CD4-positive, alpha-beta memory T cell (primary cell): ENCODE measurements at regions not wholly inside any gene's neighbourhood (a gene's known extent, or its start where the extent isn't known, plus 50 kb on each side); places are given as distances from the start of the nearest gene placed in this dataset.

Experiments used
- CTCF ChIA-PET: fragments of 350-600 bp; sonication (Branson Sonifier 250); formaldehyde crosslinking; loops from one replicate; lab custom pipeline; 2021; ENCODE audit warnings: inconsistent platforms; ENCODE audit not compliant: partially characterized antibody; lab: Charles Lee
- POLR2A ChIA-PET: fragments of 350-600 bp; sonication (Branson Sonifier 250); formaldehyde crosslinking; loops from one replicate; lab custom pipeline; 2021; ENCODE audit not compliant: partially characterized antibody; lab: Charles Lee
- DNase-seq, 5 donors: peaks; one replicate each; pipeline versions ENCODE4 v3.0.0 to v3.0.0-alpha.2; 2020 to 2022; ENCODE audit warnings: mixed read lengths in 1 of 5
- H3K27ac ChIP-seq: one replicate; pipeline ENCODE4 v1.7.0; 2013; ENCODE audit warnings: low read depth, low read length
- H3K27me3 ChIP-seq: 2 replicates; pipeline ENCODE4 v1.7.0; 2013; ENCODE audit warnings: mild to moderate bottlenecking, low read length, moderate library complexity; ENCODE audit not compliant: insufficient read depth
- H3K36me3 ChIP-seq: 2 replicates; pipeline ENCODE4 v1.7.0; 2013; ENCODE audit warnings: mild to moderate bottlenecking, low read length, moderate library complexity; ENCODE audit not compliant: insufficient read depth
- H3K4me1 ChIP-seq: 2 replicates; pipeline ENCODE4 v1.7.0; 2013; ENCODE audit warnings: mild to moderate bottlenecking, low read length, moderate library complexity; ENCODE audit not compliant: insufficient read depth
- H3K4me3 ChIP-seq, 2 donors: one replicate each; pipeline ENCODE4 v1.7.0; 2013; ENCODE audit warnings: low read length in 2 of 2, mild to moderate bottlenecking in 1 of 2
- H3K9me3 ChIP-seq, 2 donors: one replicate each; pipeline ENCODE4 v1.7.0; 2013; ENCODE audit warnings: low read length in 2 of 2, control low read depth in 1 of 2; ENCODE audit not compliant: control insufficient read depth in 1 of 2
- H3K27ac Mint-ChIP-seq, 7 donors: one replicate each; pipeline ENCODE4 v1.8.0; 2020 to 2021; ENCODE audit warnings: mixed read lengths in 7 of 7, mild to moderate bottlenecking in 6 of 7, inconsistent platforms in 3 of 7, moderate library complexity in 3 of 7
- H3K27me3 Mint-ChIP-seq, 2 donors: one replicate each; pipeline ENCODE4 v1.8.0; 2020 to 2021; ENCODE audit warnings: mixed read lengths in 2 of 2
- H3K36me3 Mint-ChIP-seq, 2 donors: one replicate each; pipeline ENCODE4 v1.8.0; 2020 to 2021; ENCODE audit warnings: mixed read lengths in 2 of 2, inconsistent platforms in 1 of 2, mild to moderate bottlenecking in 1 of 2
- H3K4me1 Mint-ChIP-seq, 4 donors: one replicate each; pipeline ENCODE4 v1.8.0; 2020 to 2021; ENCODE audit warnings: mixed read lengths in 4 of 4, mild to moderate bottlenecking in 1 of 4
- H3K4me3 Mint-ChIP-seq, 8 donors: one replicate each; pipeline ENCODE4 v1.8.0; 2020 to 2021; ENCODE audit warnings: mixed read lengths in 8 of 8, mild to moderate bottlenecking in 7 of 8, moderate library complexity in 6 of 8, inconsistent platforms in 3 of 8
- H3K9me3 Mint-ChIP-seq, 8 donors: one replicate each; pipeline ENCODE4 v1.8.0; 2020 to 2021; ENCODE audit warnings: mixed read lengths in 8 of 8, mild to moderate bottlenecking in 5 of 8, inconsistent platforms in 3 of 8, moderate library complexity in 1 of 8
- intact Hi-C: fragments of 100-400 bp; cut with micrococcal nuclease; formaldehyde crosslinking; loops from one replicate; pipeline ENCODE4 v1.15.1; 2023

DNA sequence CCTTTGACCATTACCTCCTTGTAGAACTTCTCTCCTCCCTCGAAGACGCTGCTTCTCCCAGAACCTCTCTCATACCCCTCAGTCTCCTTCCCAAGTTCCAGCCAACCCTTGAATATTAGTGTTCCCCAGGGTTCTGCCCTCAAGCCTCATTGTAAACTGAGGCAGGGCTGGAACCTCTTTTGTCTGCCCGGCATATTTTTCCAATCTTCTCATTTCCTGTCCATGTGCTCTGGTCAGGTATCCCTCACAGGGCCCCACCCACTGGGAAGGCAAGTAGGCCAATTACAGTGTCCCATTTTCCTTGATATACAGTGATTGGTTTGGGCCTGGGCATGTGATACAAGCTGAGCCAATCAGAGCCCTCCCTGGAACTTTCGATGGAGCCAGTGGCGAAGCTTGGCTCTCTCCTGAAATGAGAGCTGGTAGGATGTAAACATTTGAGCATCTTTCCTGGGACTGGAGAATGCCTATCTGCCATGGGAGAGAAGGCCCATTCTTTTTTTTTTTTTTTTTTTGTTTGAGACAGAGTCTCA is 57.1 kb upstream of the ID3 start:
- no peak for DNase-seq
- Histone ChIP-seq H3K27me3 (no peaks in the 10 kb centered on the region), H3K9me3 (no peaks in the 10 kb centered on the region), H3K4me3 (no peak overlapping the region), H3K4me1 (peaks cover 97% of the 10 kb centered on the region), H3K27ac (no peak overlapping the region), H3K36me3 (no peaks in the 10 kb centered on the region)
- H3K27ac Mint-ChIP-seq, result peak overlapping the region; percentile 87 to 97 (median 92)
- peaks cover 76 to 99% (median 89%) of the 10 kb centered on the region in 4 donors for H3K4me1 Mint-ChIP-seq
- peak overlapping the region in 2 of 8 donors; percentile 11 to 58 for H3K4me3 Mint-ChIP-seq
- H3K36me3 Mint-ChIP-seq, result peaks cover 1 to 3% of the 10 kb centered on the region in 2 donors
- intact Hi-C loops, result no loop called here
- ChIA-PET POLR2A (interaction anchor here (5.4 to 7.2 kb wide), 5 partner anchors 16 to 88 kb away, joined by 38 to 430 read pairs (median 154); partner anchors contain the start of genes E2F2 and ID3), CTCF (interaction anchor here (0.7 to 7.2 kb wide), 5 partner anchors 15 to 133 kb away, joined by 3 to 130 read pairs (median 13); partner anchors contain the start of genes ASAP3 and ID3)
- H3K9me3 Mint-ChIP-seq, result no peaks in the 10 kb centered on the region
- no peaks in the 10 kb centered on the region for H3K27me3 Mint-ChIP-seq

DNA sequence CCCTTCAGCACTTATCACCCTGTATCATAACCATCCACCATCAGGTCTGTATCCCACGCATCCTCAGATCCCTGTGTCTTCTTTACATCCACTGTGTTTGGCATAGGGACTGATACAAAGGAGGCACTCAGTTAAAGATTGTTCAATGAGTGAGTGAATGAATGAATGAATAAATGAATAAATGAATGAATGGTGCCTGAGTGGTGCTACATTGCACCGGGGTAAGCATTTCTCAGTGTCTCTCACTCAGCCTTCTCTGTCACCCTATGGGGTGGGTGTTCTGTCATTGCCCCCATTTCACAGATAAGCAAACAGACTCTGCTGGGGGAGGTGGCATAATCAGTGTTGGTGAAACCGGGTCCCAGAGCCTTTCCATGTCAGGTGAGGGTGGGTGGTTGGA is 56.6 kb upstream of the ID3 start:
- Histone ChIP-seq H3K4me1 (peaks cover 97% of the 10 kb centered on the region), H3K27me3 (no peaks in the 10 kb centered on the region), H3K27ac (no peak overlapping the region), H3K9me3 (no peaks in the 10 kb centered on the region), H3K36me3 (no peaks in the 10 kb centered on the region), H3K4me3 (no peak overlapping the region)
- Mint-ChIP-seq H3K27ac (peak overlapping the region; percentile 87 to 97 (median 92)), H3K4me1 (peaks cover 73 to 97% (median 88%) of the 10 kb centered on the region in 4 donors), H3K4me3 (peak overlapping the region in 3 of 8 donors; percentile 46 to 71 (median 46)), H3K27me3 (no peaks in the 10 kb centered on the region), H3K9me3 (no peaks in the 10 kb centered on the region), H3K36me3 (peaks cover 1 to 3% of the 10 kb centered on the region in 2 donors)
- intact Hi-C loops, result no loop called here
- ChIA-PET CTCF (no interaction called here), POLR2A (interaction anchor here (5.4 to 11.0 kb wide), 4 partner anchors 15 to 59 kb away, joined by 38 to 230 read pairs (median 160); partner anchors contain the start of gene ID3)
- DNase-seq, result no peak

DNA sequence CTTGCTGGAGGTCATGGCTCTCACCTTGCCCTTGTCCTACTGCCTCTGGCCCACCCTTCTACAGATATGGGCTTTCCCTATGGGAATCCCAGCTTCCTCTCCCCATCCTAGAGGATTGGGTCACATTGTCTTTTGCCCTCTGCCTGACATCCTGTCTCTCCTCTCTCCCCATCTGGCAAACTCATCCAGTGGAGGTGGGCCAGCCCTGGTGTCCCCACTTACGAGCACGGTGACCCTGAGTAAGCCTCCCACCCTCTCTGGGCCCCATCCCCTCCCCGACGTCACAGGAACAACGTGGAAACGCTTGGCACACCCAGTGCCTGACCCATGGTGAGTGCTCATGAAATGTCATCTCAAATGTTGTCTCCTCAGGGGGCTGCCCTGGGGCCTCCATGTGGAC is 56.1 kb upstream of the ID3 start:
- no peak for DNase-seq
- peak overlapping the region in 3 of 8 donors; percentile 46 to 74 (median 46) for H3K4me3 Mint-ChIP-seq
- peaks cover 97% of the 10 kb centered on the region for H3K4me1 ChIP-seq
- H3K9me3 ChIP-seq, result no peaks in the 10 kb centered on the region
- H3K27me3 ChIP-seq, result no peaks in the 10 kb centered on the region
- no peaks in the 10 kb centered on the region for H3K9me3 Mint-ChIP-seq
- peaks cover 1 to 3% of the 10 kb centered on the region in 2 donors for H3K36me3 Mint-ChIP-seq
- ChIA-PET CTCF (interaction anchor here (4.7 kb wide), 1 partner anchor 20 kb away, joined by 59 read pairs; no protein-coding TSS in a partner anchor), POLR2A (interaction anchor here (4.7 to 11.0 kb wide), 3 partner anchors 18 to 59 kb away, joined by 39 to 236 read pairs (median 230); partner anchors contain the start of gene ID3)
- intact Hi-C loops, result no loop called here
- no peaks in the 10 kb centered on the region for H3K36me3 ChIP-seq
- peak overlapping the region; percentile 78 to 97 (median 90) for H3K27ac Mint-ChIP-seq
- no peak overlapping the region for H3K4me3 ChIP-seq
- H3K27me3 Mint-ChIP-seq, result no peaks in the 10 kb centered on the region
- peaks cover 73 to 97% (median 88%) of the 10 kb centered on the region in 4 donors for H3K4me1 Mint-ChIP-seq
- H3K27ac ChIP-seq, result no peak overlapping the region

DNA sequence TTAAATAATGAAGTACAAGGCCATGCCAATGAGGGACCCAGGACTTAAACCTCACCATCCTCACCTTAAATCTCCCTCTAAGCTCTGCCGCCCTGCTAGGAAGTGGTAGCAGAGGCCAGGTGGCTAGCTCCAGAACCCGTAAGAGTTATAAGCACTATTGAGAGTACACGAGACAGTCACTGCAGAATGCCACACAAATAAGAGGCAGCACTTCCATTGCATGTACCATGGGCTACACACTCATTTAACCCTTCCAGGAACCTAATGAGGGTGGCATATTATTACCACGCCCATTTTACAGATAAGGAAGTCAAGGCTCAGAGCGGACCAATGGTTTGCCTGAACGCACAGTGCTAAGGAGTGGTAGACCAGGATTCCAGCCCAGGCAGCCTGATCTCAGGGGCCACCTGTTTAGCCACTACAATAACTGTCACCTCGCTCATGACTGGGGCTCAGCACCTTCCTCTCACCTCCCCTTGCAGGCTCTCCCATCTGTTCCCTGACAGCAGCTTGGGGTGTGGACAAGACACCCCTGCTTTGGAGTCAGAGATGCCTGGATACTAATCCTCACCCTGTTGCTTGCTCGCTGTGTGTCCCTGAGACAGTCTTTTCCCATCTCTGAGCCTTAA is 54.8 kb upstream of the ID3 start:
- Histone ChIP-seq H3K27me3 (no peaks in the 10 kb centered on the region), H3K36me3 (no peaks in the 10 kb centered on the region), H3K4me3 (no peak overlapping the region), H3K4me1 (peaks cover 87% of the 10 kb centered on the region), H3K27ac (peak overlapping the region; percentile 62), H3K9me3 (no peaks in the 10 kb centered on the region)
- ChIA-PET POLR2A (interaction anchor here (1.4 to 11.0 kb wide), 12 partner anchors 14 to 88 kb away, joined by 5 to 236 read pairs (median 14); partner anchors contain the start of gene ID3), CTCF (interaction anchor here (1.0 to 4.7 kb wide), 8 partner anchors 13 to 70 kb away, joined by 3 to 59 read pairs (median 6); no protein-coding TSS in a partner anchor)
- Mint-ChIP-seq H3K4me1 (peaks cover 64 to 88% (median 81%) of the 10 kb centered on the region in 4 donors), H3K27me3 (no peaks in the 10 kb centered on the region), H3K4me3 (peak overlapping the region; percentile 6 to 79 (median 56)), H3K36me3 (peaks cover under 1 to 3% of the 10 kb centered on the region in 2 donors), H3K9me3 (no peaks in the 10 kb centered on the region), H3K27ac (peak overlapping the region; percentile 83 to 97 (median 92))
- no peak for DNase-seq
- intact Hi-C loops, result no loop called here

DNA sequence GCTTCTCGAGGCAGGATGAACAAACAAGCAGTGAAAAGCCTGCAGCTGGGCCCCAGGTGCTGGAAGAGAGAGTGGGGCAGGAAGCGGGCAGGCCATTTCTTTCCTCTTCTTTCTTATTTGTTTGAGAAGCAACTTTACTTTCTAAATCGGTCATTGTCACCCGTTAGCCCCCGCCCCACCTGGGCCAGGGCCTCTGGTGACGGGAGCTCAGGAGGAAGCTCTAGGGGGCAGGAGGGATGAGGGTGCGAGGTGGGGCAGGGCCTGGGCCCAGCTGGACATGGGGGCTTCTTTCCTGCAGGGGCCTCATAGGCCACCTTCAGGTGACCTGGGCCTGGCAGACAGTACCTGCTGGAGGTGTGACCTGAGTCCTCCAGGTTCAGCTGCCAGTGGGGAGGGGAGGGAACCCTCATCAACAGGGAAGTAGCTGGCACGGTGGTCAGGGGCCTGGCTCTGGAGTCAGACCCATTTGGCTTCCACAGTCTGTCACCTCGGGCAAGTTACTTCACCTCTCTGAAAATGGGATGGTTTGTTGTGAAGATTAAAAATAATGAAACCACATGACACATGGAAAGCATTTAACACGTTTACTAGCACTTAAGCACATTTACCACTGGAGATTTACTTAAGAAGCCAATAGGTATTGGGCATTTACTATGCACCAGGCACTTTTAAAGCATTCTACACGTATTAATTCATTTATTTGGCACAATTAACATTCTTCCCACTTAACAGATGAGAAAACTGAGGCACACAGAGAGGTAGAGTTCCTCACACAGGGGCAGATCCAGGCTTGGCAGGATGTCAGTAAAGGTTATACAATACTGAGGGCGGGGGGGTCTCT is 54.1 kb upstream of the ID3 start:
- DNase-seq, result peak; percentile 44 to 67 (median 62)
- Histone ChIP-seq H3K4me1 (peaks cover 83% of the 10 kb centered on the region), H3K27me3 (no peaks in the 10 kb centered on the region), H3K36me3 (no peaks in the 10 kb centered on the region), H3K4me3 (peak overlapping the region in 1 of 2 donors; percentile 23), H3K9me3 (no peaks in the 10 kb centered on the region), H3K27ac (peak overlapping the region; percentile 62)
- H3K36me3 Mint-ChIP-seq, result peaks cover 0 to 3% of the 10 kb centered on the region in 2 donors
- POLR2A ChIA-PET, result interaction anchor here (0.7 to 11.0 kb wide), 17 partner anchors 7 to 273 kb away, joined by 3 to 236 read pairs (median 9); partner anchors contain the start of gene ID3
- CTCF ChIA-PET, result interaction anchor here (1.0 to 4.7 kb wide), 9 partner anchors 13 to 69 kb away, joined by 3 to 59 read pairs (median 7); partner anchors contain the start of gene ID3
- H3K27me3 Mint-ChIP-seq, result no peaks in the 10 kb centered on the region
- intact Hi-C loops, result no loop called here
- H3K4me1 Mint-ChIP-seq, result peaks cover 57 to 88% (median 75%) of the 10 kb centered on the region in 4 donors
- H3K4me3 Mint-ChIP-seq, result peak overlapping the region; percentile 60 to 79 (median 71)
- peak overlapping the region; percentile 83 to 94 (median 92) for H3K27ac Mint-ChIP-seq
- H3K9me3 Mint-ChIP-seq, result no peaks in the 10 kb centered on the region

DNA sequence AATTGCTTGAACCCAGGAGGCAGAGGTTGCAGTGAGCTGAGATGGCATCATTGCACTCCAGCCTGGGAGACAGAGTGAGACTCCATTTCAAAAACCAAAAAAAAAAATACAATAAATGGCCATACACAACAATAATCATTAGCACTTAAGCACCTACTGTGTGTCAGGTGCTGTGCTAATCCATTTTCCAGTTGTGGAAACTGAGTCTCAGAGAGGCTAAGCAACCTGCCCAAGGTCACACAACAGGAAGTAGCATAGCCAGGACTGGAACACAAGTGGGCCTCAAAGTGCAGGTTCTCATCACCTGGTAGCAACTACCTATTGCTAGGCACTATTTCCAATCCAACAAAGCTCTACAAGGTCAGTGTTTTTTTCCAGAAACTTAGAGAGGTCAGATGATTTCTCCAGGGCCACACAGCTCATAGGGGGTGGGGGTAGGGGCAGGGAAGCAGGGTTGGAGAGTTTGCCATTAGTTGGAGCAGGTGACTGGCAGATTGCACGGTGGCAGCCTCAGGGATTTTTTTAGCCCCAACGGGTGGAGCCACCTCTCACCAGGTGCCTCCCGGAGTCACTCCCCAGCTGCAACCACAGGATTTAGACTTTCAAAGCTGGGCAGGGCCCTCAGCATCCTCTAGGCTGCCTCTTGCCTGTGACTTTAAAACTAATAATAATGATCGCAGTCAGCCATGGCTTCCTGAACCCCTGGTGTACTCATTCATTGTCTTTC is 52.5 kb upstream of the ID3 start:
- intact Hi-C loops, result no loop called here
- Mint-ChIP-seq H3K36me3 (no peaks in the 10 kb centered on the region), H3K27ac (peak overlapping the region; percentile 83 to 94 (median 92)), H3K4me3 (peak overlapping the region; percentile 4 to 79 (median 69)), H3K4me1 (peaks cover 55 to 88% (median 78%) of the 10 kb centered on the region in 4 donors), H3K27me3 (no peaks in the 10 kb centered on the region), H3K9me3 (no peaks in the 10 kb centered on the region)
- H3K36me3 ChIP-seq, result no peaks in the 10 kb centered on the region
- no peaks in the 10 kb centered on the region for H3K27me3 ChIP-seq
- H3K4me3 ChIP-seq, result peak overlapping the region in 1 of 2 donors; percentile 21
- DNase-seq, result peak in 3 of 5 donors; percentile 55 to 66 (median 59)
- H3K27ac ChIP-seq, result peak overlapping the region; percentile 62
- ChIA-PET POLR2A (interaction anchor here (0.6 to 11.0 kb wide), 9 partner anchors 8 to 86 kb away, joined by 3 to 236 read pairs (median 22); partner anchors contain the start of gene ID3), CTCF (interaction anchor here (1.1 to 4.7 kb wide), 9 partner anchors 9 to 84 kb away, joined by 3 to 59 read pairs (median 10); partner anchors contain the start of gene ID3)
- H3K9me3 ChIP-seq, result no peaks in the 10 kb centered on the region
- peaks cover 83% of the 10 kb centered on the region for H3K4me1 ChIP-seq
